Testis (tissue), 2 donors: ENCODE measurements at regions not wholly inside any gene's neighbourhood (a gene's known extent, or its start where the extent isn't known, plus 50 kb on each side); places are given as distances from the start of the nearest gene placed in this dataset.

ENCODE experiments used
- CTCF ChIP-seq, 3 experiments: fragments of 450-650 bp in 2 of 3; fragments of 200-600 bp in 1 of 3; sonication (generic) in 1 of 3; IDR thresholded peaks; one replicate each; pipeline ENCODE4 v1.5.1; 2016 to 2019; ENCODE audit warnings: antibody characterized with exemption in 3 of 3, mild to moderate bottlenecking in 2 of 3, moderate library complexity in 1 of 3
- POLR2A ChIP-seq: fragments of 450-650 bp; IDR thresholded peaks from one replicate; pipeline ENCODE4 v1.6.1; 2017; ENCODE audit warnings: antibody characterized with exemption, mild to moderate bottlenecking, moderate library complexity

GRCh38 chr7:153422291-153423209, 629.6 kb upstream of the DPP6 start:
- no peak for TF ChIP-seq POLR2A
- TF ChIP-seq CTCF (IDR thresholded peaks at IDR 0.05), result no peak
